Epithelial cell of esophagus (primary cell): ENCODE measurements at regions not wholly inside any gene's neighbourhood (a gene's known extent, or its start where the extent isn't known, plus 50 kb on each side); places are given as distances from the start of the nearest gene placed in this dataset.

Source experiments
- DNase-seq: peaks from one replicate; pipeline ENCODE4 v3.0.0; 2010; ENCODE audit warnings: low read depth
- H3K4me3 ChIP-seq: 2 replicates; pipeline ENCODE4 v1.5.1; 2011; ENCODE audit warnings: mild to moderate bottlenecking, low read length, control low read depth
- TF ChIP-seq, protein P1 (sequence below): IDR thresholded peaks from 2 replicates; pipeline ENCODE4 v1.5.1; 2011; ENCODE audit warnings: low read depth, mild to moderate bottlenecking, low read length, control low read depth, inconsistent platforms; ENCODE audit not compliant: insufficient read depth; ENCODE audit errors: missing control alignments

DNA sequence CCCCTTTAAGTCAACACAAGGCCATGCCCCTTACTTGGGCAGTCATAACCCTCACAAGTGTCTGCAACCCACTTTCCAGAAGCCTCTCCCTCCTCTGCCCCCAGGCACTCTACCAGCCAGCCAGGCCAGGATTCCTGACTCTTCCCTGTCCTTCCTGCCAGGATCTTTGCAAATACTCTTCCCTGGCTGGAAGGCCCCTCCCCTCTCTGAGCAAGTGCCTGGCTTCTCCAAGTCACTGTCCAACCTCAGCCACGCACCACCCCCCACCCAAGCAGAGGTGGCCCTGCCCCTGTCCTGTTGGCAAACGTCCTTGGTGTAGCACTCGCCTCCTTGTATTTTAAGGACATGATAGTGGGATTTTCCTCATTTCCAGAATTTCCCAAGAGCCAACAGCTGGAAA lies 54.7 kb upstream of the USP3 start:
- TF ChIP-seq, protein P1, sequence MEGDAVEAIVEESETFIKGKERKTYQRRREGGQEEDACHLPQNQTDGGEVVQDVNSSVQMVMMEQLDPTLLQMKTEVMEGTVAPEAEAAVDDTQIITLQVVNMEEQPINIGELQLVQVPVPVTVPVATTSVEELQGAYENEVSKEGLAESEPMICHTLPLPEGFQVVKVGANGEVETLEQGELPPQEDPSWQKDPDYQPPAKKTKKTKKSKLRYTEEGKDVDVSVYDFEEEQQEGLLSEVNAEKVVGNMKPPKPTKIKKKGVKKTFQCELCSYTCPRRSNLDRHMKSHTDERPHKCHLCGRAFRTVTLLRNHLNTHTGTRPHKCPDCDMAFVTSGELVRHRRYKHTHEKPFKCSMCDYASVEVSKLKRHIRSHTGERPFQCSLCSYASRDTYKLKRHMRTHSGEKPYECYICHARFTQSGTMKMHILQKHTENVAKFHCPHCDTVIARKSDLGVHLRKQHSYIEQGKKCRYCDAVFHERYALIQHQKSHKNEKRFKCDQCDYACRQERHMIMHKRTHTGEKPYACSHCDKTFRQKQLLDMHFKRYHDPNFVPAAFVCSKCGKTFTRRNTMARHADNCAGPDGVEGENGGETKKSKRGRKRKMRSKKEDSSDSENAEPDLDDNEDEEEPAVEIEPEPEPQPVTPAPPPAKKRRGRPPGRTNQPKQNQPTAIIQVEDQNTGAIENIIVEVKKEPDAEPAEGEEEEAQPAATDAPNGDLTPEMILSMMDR = no peak
- H3K4me3 ChIP-seq = no peak overlapping the region
- peak; percentile 36 for DNase-seq

DNA sequence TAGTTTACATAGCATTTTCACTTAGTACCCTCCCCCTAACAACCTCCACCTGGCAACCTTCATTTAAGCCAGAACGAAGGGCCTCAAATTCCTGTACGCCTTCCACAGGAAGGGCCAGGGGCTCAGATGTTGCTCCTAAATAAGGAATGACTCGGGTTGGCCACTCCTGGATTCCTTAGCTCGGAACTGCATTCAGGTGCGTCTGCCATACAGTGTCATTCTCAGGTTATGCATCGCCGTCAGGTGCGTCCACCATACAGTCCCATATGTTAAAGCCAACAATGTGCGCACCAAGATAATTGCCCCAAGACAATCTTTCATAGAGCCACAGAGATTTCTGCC lies 53.5 kb upstream of the USP3 start:
- TF ChIP-seq, protein P1 = no peak
- no peak overlapping the region for H3K4me3 ChIP-seq
- DNase-seq = no peak

DNA sequence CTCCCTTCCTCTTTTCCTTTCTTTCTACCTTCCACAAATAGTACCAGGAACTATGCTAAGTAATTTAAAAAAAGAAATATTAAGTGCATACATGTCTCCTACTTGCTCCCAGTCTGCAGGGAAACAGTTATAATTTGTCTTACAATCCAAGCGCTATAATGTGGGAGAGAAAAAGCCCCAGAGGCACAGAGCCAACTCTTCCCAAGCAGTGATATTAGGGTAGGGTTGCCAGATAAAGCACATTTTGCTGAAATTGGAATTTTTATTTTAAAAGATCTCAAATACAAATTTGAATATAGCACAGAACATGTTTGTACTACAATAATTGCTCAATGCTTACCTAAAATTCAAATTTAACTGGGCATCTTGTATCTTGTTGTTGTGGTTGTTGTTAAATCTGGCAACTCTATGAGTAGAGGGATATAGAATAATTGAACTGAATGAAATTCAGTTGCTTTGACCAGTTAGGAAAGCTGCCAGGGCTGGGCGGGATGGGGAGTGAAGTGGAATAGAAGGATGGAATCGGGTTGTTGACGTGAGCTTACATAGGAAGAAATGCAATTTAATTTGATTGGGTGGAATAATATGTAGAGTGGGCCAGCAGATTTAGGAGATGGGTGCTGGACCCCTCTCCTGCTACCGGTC lies 52.6 kb upstream of the USP3 start:
- no peak for DNase-seq
- TF ChIP-seq, protein P1 = no peak
- H3K4me3 ChIP-seq = no peak overlapping the region

DNA sequence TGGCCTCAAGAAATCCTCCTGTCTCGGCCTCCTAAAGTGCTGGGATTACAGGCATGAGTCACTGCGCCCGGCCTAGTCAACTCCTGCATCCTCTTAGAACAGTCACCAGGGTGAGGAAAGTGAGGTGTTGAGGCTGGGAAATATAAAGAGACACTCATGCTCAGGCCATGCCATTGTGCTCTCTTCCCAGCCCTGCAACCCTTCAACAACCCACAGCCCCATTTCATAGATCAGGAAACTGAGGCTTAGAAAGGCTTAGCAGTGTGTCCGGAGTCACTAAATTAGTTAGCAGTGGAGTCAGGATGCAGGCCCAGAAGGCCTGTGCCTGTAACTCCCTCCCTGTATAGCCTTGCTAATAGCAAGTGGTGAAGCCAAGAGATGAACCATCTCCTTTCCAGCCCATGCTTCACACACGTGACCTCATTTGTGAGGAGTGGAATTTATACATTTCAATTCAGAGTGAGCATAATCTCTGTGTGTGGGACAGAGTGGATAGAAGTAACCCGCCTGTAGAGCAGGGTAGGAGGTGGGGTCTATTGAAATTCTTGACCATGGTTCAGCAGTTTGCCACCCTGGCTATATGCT lies 51.7 kb upstream of the USP3 start:
- DNase-seq = no peak
- H3K4me3 ChIP-seq = no peak overlapping the region
- TF ChIP-seq, protein P1 = no peak

DNA sequence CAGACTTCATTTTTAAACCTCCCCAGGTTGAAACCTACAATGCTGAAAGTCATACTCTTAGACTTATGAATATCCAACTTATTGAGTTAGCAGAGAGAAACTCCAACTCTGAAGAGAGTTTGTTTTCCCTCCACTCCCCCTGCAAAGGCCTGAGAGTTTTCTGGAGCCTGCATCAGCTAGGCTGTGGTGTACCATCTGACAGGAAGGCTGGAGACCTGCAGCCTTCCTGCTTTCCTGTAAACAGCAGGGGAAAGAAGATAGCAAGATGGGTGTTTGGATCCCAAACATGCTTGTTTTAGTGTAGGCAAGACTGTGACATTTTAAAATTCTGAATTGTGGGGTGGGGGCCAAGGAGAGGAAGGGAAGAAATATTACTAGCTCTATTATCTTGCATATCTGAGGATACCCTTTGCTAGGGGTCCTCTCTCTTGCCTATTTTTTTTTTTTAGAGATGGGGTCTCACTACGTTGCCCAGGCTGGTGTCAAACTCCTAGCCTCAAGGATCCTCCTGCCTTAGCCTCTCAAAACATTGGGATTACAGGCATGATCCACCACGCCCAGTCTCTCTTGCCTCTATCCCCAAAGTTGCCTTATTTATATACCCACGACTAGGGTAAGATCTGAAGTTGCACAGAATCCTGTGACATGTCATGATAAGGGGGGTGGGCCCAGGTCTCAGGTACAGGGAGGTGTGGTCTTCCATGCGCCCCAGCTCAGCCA lies 51.0 kb upstream of the USP3 start:
- no peak overlapping the region for H3K4me3 ChIP-seq
- no peak for DNase-seq
- TF ChIP-seq, protein P1 = no peak

DNA sequence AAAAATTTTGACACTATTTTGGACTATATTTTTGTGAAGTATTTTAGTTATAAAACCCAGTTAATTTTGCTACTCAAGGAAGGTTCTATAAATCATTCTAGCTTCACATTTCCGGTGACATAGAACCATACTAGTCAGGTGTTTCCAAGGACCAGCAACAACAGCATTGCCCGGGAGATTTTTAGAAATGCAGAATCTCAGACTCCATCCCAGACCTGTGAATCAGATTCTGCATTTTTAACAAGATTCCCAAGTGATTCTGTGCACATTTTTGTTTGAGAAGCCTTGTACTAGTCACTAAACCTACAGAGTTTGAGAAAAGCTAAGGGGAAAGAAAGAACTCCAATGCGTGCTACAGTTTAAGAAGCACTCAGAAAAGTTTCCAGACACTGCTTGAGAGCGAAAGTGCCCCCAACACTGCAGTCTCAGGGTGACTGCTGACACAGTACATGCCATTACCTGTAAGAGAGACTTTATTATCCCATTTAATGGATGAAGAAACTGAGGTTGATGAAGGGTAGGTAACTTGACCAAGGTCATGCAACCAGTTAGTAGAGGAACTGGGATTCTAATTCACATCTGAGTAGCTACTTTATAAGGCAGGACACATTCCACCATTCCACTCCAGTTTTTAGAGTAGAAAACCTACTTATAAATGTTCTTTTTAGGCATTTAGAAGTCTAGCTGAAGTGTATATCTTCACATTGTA lies 49.7 kb upstream of the USP3 start:
- H3K4me3 ChIP-seq = no peak overlapping the region
- TF ChIP-seq, protein P1 = no peak
- DNase-seq = no peak
